Right lobe of liver (tissue), 6 donors: ENCODE measurements at regions not wholly inside any gene's neighbourhood (a gene's known extent, or its start where the extent isn't known, plus 50 kb on each side); places are given as distances from the start of the nearest gene placed in this dataset.
A peak's percentile ranks its signal among the peaks of the same experiment; 100 is the strongest.

Experiments
- ATAC-seq, 4 donors: fragments of 200-7000 bp; cut with Tn5 transposase; one replicate each; pipeline ENCODE4 v1.9.1; 2020; ENCODE audit warnings: mild to moderate bottlenecking in 4 of 4, moderate library complexity in 4 of 4
- DNase-seq, 3 donors: peaks; one replicate each; pipeline ENCODE4 v3.0.0-alpha.2; 2020
- H3K27ac ChIP-seq, 3 donors: fragments of 200-600 bp; one replicate each; pipeline ENCODE4 v1.8.0; 2022
- H3K27me3 ChIP-seq, 2 donors: fragments of 200-600 bp; one replicate each; pipeline ENCODE4 v1.8.0; 2022
- H3K36me3 ChIP-seq, 4 donors: fragments of 200-600 bp; sonication (generic) in 1 of 4; one replicate each; pipeline versions ENCODE4 v1.5.1 to v1.8.0; 2017 to 2022; ENCODE audit warnings: control low read depth in 1 of 4
- H3K4me1 ChIP-seq, 4 donors: fragments of 200-600 bp; sonication (generic) in 1 of 4; one replicate each; pipeline versions ENCODE4 v1.5.1 to v1.8.0; 2017 to 2022; ENCODE audit warnings: control low read depth in 1 of 4
- H3K4me3 ChIP-seq, 3 donors: fragments of 200-600 bp; one replicate each; pipeline ENCODE4 v1.8.0; 2022
- H3K9me3 ChIP-seq, 4 donors: fragments of 200-600 bp; sonication (generic) in 1 of 4; one replicate each; pipeline versions ENCODE4 v1.5.1 to v1.8.0; 2017 to 2022; ENCODE audit warnings: control low read depth in 1 of 4
- POLR2A ChIP-seq: fragments of 450-650 bp; IDR thresholded peaks from one replicate; pipeline ENCODE4 v1.6.1; 2017; ENCODE audit warnings: antibody characterized with exemption, mild to moderate bottlenecking
- WGBS: methylation state at CpG from one replicate; pipeline ENCODE4 v1.1.6; 2018; ENCODE audit warnings: low coverage, low lambda C conversion rate; ENCODE audit not compliant: insufficient coverage; ENCODE audit errors: missing lambda C conversion rate; 5-methylcytosine and 5-hydroxymethylcytosine counted together
- intact Hi-C, 2 donors: fragments of 100-400 bp; cut with DNase I; formaldehyde crosslinking; loops; one replicate each; pipeline versions ENCODE4 v1.11.2 to v1.14.1; 2022
- TF ChIP-seq, protein P1 (sequence below), 4 donors: fragments of 200-600 bp in 3 of 4; fragments of 450-650 bp in 1 of 4; IDR thresholded peaks; one replicate each; pipeline versions ENCODE4 v1.5.1 to v1.8.0; 2016 to 2022; ENCODE audit warnings: antibody characterized with exemption in 4 of 4, mild to moderate bottlenecking in 2 of 4
- donor health status: DM: no; HTN: yes; CAD: no.
- donor health status: DM: no; HTN: no; CAD: no.
- donor health status: DM: no; HTN: no; CAD: no.
- donor health status: DM: no; HTN: yes; CAD: no.
- donor health status: DM: no; HTN: yes; CAD: no.

GRCh38 chr17:77451894-77452852 lies 311.4 kb downstream of the SEC14L1 start:
- peak overlapping the region; percentile 48 to 59 (median 54) for H3K4me3 ChIP-seq
- H3K27ac ChIP-seq: peak overlapping the region; percentile 46 to 90 (median 66)
- intact Hi-C loops: no loop called here
- ATAC-seq: peak; percentile 11 to 33 (median 30)
- no peaks in the 10 kb centered on the region for H3K27me3 ChIP-seq
- no peak for DNase-seq
- TF ChIP-seq, protein P1, sequence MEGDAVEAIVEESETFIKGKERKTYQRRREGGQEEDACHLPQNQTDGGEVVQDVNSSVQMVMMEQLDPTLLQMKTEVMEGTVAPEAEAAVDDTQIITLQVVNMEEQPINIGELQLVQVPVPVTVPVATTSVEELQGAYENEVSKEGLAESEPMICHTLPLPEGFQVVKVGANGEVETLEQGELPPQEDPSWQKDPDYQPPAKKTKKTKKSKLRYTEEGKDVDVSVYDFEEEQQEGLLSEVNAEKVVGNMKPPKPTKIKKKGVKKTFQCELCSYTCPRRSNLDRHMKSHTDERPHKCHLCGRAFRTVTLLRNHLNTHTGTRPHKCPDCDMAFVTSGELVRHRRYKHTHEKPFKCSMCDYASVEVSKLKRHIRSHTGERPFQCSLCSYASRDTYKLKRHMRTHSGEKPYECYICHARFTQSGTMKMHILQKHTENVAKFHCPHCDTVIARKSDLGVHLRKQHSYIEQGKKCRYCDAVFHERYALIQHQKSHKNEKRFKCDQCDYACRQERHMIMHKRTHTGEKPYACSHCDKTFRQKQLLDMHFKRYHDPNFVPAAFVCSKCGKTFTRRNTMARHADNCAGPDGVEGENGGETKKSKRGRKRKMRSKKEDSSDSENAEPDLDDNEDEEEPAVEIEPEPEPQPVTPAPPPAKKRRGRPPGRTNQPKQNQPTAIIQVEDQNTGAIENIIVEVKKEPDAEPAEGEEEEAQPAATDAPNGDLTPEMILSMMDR (IDR thresholded peaks at IDR 0.05): no peak
- peak; percentile 37 for TF ChIP-seq POLR2A
- H3K9me3 ChIP-seq: no peaks in the 10 kb centered on the region
- 5% methylated on average over 14 of the region's 30 CpGs for WGBS
- H3K36me3 ChIP-seq: no peaks in the 10 kb centered on the region
- peaks cover 0 to 68% (median 34%) of the 10 kb centered on the region in 4 donors for H3K4me1 ChIP-seq

- TF ChIP-seq POLR2A: peak; percentile 63
- TF ChIP-seq, protein P1 (IDR thresholded peaks at IDR 0.05): no peak
- Histone ChIP-seq H3K9me3 (no peaks in the 10 kb centered on the region), H3K4me3 (peak overlapping the region; percentile 30 to 55 (median 42)), H3K27me3 (no peaks in the 10 kb centered on the region), H3K4me1 (peaks cover 0 to 68% (median 34%) of the 10 kb centered on the region in 4 donors), H3K27ac (peak overlapping the region; percentile 66 to 90 (median 80)), H3K36me3 (no peaks in the 10 kb centered on the region)
- ATAC-seq: peak; percentile 49 to 74 (median 66)
- WGBS: 4% methylated on average over 10 of the region's 15 CpGs
- peak; percentile 79 to 92 (median 88) for DNase-seq
- intact Hi-C loops: no loop called here
Measured at GRCh38 chr17:77453613-77454241, 313.0 kb downstream of the SEC14L1 start.

DNA sequence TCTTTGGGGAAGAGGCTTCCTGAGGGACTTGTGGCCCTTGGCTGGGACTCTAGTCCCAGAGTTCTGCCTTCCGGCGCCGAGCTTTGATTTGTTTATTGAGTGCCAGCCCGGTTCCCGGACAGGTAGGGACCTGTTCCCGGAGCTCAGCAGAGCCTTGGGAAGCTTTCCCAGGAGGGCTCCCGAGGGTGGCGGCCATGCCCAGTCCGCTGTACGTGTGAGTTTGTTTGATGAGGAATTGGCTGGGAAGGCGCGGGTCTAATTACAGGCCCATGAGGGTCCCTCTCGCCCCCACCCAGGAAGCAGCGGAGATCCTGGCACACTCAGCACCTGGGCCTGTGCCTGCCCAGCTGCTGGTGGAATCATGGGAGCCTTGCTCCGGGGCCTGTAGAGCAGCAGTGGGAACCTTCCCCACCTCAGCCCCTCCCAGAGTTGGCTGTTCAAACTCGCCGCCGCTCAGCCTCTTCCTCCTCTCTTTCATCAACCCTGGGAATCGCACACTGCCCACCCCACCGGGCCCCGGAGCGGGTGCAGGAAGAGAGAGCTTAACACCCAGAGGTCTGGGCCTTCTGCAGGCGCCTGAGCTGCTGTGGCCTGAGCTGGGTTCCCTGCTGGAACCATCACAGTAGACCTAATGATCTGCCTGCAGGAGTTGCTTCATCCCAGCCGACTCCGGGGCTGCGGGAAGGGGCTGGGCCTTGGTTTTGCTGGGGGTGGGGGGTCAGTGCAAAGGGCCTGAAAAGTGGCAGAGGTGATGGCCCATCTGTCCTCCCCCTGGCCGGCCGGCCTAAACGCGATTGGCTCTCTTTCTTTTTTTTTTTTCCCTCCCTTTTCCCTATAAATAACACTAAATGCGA lies 313.7 kb downstream of the SEC14L1 start:
- peaks cover 0 to 67% (median 33%) of the 10 kb centered on the region in 4 donors for H3K4me1 ChIP-seq
- ATAC-seq: peak; percentile 37 to 57 (median 50)
- no peaks in the 10 kb centered on the region for H3K36me3 ChIP-seq

More for the DNA sequence above, 313.7 kb downstream of the SEC14L1 start:
- TF ChIP-seq, protein P1 (IDR thresholded peaks at IDR 0.05): no peak
- TF ChIP-seq POLR2A: no peak
- H3K9me3 ChIP-seq: no peaks in the 10 kb centered on the region
- peak overlapping the region; percentile 30 to 55 (median 42) for H3K4me3 ChIP-seq
- H3K27me3 ChIP-seq: no peaks in the 10 kb centered on the region
- peak overlapping the region; percentile 66 to 90 (median 80) for H3K27ac ChIP-seq
- WGBS: 6% methylated on average over 8 of the region's 31 CpGs
- intact Hi-C loops: no loop called here
- DNase-seq: peak; percentile 75 to 87 (median 85)
